ENCODE measurements at regions not wholly inside any gene's neighbourhood (a gene's known extent, or its start where the extent isn't known, plus 50 kb on each side); places are given as distances from the start of the nearest gene placed in this dataset.
"Not testable (repeated sequence)": the region's sequence is repeated elsewhere in the genome, so short reads cannot be mapped to it uniquely, and the experiment has no call there.

DNA sequence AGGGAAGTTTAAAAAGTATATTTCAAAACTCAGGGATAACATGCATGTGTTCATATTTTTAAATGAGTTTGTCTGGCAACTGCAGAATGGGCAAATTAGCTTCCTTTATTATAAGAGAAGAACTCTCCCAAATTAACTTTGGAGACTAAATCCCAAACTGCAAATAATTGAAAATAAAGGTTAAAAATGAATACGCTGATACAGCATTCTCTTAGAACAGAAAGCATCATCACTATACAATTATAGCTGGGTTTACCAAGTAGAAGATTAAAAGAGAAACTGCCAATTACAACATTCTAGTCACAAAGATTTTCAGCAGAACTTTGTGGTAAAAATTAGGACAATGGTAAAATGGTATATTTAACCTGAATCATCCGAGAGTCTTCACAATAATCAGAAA is 73.3 kb downstream of the OLFM4 start:
- DNase-seq (ENCODE audit: low read depth, low spot score): no peak

DNA sequence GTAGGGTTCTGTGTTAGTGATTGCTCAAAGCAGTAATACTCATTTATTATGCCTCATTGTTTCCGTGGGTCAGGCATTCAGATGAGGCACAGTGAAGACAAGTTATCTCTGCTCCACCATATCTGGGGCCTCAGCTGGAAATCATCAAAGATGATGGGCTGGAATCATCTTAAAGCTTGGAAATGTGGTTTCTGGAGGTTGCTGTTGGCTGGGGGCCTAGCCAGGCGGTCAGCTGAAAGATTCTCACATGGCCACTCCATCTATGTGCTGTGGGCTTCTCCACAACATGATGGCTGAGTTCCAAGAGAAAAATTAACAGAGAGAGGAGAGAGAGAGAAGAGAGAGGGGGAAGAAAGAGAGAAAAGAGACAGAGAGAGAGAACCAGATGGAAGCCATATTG is 75.5 kb downstream of the OLFM4 start:
- no peak for DNase-seq (ENCODE audit: low read depth, low spot score)

DNA sequence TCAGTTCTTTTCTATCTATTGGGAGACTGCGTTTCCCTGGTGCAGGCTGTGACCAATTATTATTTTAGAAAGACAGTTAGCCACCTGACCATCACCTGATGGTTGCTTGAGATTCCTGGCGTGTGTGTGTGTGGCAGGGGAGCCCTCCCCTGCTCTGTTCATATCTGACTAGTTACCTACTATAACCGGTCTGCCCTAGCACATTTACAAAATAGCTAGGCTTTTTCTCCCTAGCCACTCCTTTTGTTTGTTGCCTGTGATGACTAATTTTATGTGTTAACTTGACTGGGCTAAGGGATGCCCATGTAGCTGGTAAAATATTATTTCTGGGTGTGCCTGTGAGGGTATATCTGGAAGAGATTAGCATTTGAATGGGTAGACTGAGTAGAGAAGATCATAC is 76.9 kb downstream of the OLFM4 start:
- DNase-seq (ENCODE audit: low read depth, low spot score): no peak

GRCh38 chr13:53105890-53106289 is 77.3 kb downstream of the OLFM4 start:
- DNase-seq (ENCODE audit: low read depth, low spot score): no peak

DNA sequence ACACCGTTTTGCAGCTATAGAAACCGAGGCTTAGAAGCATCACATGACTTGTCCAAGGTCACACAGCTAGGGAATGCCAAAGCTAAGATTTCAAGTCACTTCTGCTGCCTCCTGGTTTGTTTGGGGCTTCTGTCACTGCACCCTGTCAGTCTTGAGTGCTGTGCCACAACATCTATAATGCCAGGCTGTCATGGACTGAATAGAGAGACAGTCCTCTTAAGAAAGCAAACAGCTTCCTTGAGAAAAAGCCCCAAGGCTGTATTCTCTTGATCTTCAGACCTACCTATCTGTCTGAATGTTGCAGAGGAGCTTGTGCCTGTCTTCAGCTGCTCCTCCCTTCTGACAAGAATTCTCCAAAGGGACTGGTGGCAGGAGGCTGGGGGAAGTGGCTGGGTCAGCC is 81.6 kb downstream of the OLFM4 start:
- no peak for DNase-seq (ENCODE audit: low read depth, low spot score)

DNA sequence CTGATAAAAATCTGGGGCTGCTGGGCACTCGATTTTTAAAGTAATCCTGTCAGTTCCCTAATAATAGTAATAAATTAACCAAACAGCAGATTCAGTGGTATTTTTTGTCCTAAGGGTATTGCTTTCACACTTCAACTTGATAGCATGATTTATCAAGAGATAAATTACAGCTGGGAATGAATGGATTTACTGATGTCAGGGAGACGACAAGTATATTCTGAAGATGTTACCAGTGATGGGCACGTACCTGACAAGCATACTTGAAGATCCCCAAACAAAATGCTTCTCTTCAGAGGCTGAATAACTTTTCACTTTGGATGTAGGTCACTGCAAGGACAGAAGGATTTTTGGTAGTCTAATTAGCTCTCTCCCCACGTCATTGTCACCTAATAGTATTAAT is 82.0 kb downstream of the OLFM4 start:
- DNase-seq (ENCODE audit: low read depth, low spot score): no peak

GRCh38 chr13:53112522-53112921 is 83.9 kb downstream of the OLFM4 start:
- DNase-seq (ENCODE audit: low read depth, low spot score): no peak

DNA sequence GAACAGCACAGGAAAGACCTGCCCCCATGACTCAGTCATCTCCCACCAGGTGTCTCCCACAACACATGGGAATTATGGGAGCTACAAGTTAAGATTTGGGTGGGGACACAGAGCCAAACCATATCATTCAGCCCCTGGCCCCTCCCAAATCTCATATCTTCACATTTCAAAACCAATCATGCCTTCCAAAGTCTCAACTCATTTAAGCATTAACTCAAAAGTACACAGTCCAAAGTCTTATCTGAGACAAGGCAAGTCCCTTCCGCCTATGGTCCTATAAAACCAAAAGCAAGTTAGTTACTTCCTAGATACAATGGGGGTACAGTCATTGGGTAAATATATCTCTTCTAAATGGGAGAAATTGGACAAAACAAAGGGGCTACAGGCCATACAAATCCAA is 88.4 kb downstream of the OLFM4 start:
- DNase-seq (ENCODE audit: low read depth, low spot score): not testable (repeated sequence)

- DNase-seq (ENCODE audit: low read depth, low spot score): no peak
Observed at GRCh38 chr13:53121131-53121773, 92.6 kb downstream of the OLFM4 start.

DNA sequence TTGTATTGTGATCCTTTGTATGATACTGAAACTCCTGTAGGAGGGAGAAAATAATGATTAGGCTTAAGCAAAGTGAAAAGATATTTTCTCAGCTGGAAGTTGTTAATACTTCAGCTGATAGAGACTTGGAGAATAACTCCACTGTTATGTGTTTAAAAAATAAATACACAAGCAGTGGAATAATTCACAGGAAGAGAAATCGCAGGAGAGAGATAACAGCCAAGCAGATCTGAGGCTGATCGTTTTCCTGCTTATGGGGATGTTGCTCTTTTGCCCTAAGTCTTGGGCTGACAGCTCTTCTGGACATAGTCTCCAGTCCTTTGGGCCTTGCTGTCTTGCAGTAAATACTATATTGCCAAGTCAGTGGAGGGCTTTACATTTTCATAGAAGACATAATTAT is 93.3 kb downstream of the OLFM4 start:
- no peak for DNase-seq (ENCODE audit: low read depth, low spot score)

DNA sequence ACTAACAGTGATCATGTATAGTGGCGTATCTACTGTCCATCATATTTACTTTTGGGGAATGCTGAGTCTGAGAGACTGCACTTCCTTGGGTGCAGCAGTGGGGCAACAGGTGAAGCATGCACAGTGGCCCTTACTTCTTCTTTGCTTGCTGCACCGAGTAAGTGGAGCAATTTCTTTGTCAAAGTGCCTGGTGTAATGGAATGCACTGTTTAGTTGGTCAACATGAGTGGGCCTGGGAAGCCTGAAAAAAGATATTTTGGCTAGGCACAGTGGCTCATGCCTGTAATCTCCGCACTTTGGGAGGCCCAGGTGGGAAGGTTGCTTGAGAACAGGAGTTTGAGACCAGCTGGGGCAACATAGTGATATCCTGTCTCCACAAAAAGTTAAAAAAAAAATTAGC is 94.9 kb downstream of the OLFM4 start:
- DNase-seq (ENCODE audit: low read depth, low spot score): no peak

GRCh38 chr13:53124623-53125022 is 96.0 kb downstream of the OLFM4 start:
- no peak for DNase-seq (ENCODE audit: low read depth, low spot score)

GRCh38 chr13:53126841-53127245 is 98.2 kb downstream of the OLFM4 start:
- no peak for DNase-seq (ENCODE audit: low read depth, low spot score)

- no peak for DNase-seq (ENCODE audit: low read depth, low spot score)
Observed at GRCh38 chr13:53127373-53127772, 98.8 kb downstream of the OLFM4 start.

DNA sequence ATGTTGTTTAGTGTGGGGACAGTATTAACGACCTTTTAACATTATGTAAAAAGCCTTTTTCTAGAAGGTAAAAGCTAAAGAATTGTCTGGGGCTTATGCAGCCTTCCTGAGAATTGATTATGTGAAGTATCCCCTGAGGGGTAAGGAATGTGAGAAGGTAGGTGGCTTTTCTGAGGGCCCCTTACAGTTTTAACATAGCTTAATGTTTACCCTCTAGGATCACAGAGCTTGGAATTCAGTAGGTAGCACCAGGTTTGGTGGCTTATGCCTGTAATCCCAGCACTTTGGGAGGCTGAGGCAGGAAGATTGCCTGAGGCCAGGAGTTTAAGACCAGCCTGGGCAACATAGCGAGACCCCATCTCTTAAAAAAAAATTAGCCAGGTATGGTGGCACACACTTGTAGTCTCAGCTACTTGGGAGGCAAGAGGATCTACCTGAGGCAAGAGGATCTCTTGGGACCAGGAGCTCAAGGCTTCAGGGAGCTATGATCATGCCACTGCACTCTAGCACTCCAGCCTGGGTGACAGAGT is 101.3 kb downstream of the OLFM4 start:
- no peak for DNase-seq (ENCODE audit: low read depth, low spot score)

- DNase-seq (ENCODE audit: low read depth, low spot score): no peak
Observed at GRCh38 chr13:53131361-53131760, 102.7 kb downstream of the OLFM4 start.

DNA sequence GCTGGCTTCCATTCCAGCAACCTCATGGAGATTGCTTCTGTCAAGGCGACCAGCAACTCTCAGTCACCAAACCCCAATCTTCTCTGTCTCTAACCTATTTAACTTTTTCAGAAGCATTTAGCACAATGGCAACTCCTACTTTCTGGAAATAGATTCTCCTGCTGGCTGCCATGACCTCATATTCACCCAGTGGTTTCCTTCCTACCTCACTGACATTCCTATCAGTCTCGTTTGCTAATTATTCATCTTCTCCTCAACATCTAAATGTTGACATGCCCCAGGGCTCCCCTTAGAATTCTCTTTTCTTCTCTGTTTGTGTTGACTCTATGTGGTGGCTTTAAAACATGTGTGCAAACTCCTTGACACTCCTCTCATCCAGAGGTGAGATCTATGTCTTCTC is 106.7 kb downstream of the OLFM4 start:
- DNase-seq (ENCODE audit: low read depth, low spot score): no peak

GRCh38 chr13:53136554-53137215 is 108.1 kb downstream of the OLFM4 start:
- DNase-seq (ENCODE audit: low read depth, low spot score): no peak

DNA sequence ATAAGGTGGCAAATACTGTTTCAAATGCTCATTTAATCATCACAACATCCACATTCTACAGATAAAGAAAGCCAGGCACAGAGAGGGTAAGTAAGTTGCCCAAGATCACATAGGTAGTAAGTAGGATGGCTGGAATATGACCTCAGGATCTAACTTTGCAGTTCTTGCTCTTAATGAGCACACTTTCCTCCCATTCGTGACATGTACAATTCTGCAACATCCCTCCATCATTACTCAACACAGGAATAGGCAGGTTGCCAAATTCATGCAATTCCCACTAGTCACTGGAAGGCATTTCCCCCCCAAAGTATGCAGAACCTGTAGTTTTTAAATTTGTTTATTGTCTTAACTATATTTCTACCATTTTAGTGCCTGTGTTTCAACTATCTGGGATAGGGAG is 109.2 kb downstream of the OLFM4 start:
- DNase-seq (ENCODE audit: low read depth, low spot score): no peak

DNA sequence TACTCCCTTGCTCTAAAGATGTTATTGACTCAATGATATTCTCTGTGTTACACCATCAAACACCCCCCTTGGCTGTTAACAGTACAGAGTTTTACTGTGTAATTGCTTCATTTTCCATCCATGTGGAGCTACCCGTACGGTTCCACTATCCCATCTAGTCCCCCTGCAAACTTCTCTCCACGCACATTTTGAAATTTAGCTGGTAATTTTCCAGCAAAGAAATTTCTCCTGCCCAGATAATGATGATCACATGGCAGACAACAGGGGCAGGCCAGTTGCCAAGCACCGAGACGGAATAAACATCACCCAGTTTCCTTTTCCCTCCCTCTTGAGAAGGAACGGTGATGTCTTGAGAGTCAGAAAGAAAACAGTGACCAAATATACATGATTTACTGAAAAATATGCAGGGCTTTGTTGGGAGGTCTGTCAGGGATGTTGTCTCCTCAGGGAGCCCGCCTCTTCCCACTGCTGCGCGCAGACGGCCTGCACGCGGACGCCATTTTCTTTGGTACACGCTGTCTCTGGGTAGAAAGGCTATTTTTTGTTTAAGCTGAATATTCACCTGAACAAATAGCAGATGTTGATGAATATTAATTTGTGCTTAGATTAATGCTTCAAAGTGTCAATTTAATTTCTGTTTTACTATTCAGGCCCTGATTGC is 109.9 kb downstream of the OLFM4 start:
- no peak for DNase-seq (ENCODE audit: low read depth, low spot score)

- DNase-seq (ENCODE audit: low read depth, low spot score): no peak
Observed at GRCh38 chr13:53141336-53141735, 112.7 kb downstream of the OLFM4 start.

DNA sequence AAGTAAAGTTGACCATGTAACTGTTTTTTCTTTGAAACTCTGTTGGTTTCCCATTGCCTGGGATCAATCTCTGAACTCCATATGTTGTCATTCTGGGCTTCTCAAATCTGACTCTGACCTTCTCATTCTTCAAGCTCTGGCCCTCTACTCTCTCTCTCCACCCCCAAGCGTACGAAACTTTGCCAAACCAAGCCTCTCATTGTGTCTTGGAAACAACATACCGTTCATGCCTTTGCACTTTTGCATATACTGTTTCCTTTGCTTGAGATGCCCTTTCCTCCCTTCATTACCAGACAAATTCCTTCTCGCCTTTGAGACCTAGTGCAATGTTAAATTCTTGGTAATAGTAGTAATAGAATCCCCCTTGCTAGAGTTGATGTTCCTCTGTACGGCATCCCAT is 113.7 kb downstream of the OLFM4 start:
- DNase-seq (ENCODE audit: low read depth, low spot score): no peak
